RWPE1 (cell line): ENCODE measurements at regions not wholly inside any gene's neighbourhood (a gene's known extent, or its start where the extent isn't known, plus 50 kb on each side); places are given as distances from the start of the nearest gene placed in this dataset.

Experiments
- CTCF ChIA-PET: fragments of 350-600 bp; sonication (Branson Sonifier 250); formaldehyde crosslinking; extraction: SDS; loops from one replicate; lab custom pipeline; 2021; lab: Yijun Ruan, JAX
- POLR2A ChIA-PET: fragments of 400-600 bp; formaldehyde crosslinking; extraction: SDS; loops from one replicate; lab custom pipeline; 2020; ENCODE audit warnings: antibody characterized with exemption; ENCODE audit not compliant: low non-redundant PET; lab: Yijun Ruan, JAX
- DNase-seq: peaks from one replicate; pipeline ENCODE4 v3.0.0; 2012; ENCODE audit warnings: low spot score
- H3K27ac ChIP-seq: fragments of 450-650 bp; 2 replicates; pipeline ENCODE4 v1.5.1; 2017
- TF ChIP-seq, protein P1 (sequence below): fragments of 450-650 bp; conservative IDR thresholded peaks from 2 replicates; pipeline ENCODE4 v1.5.1; 2017; ENCODE audit warnings: low read depth, mild to moderate bottlenecking

DNA sequence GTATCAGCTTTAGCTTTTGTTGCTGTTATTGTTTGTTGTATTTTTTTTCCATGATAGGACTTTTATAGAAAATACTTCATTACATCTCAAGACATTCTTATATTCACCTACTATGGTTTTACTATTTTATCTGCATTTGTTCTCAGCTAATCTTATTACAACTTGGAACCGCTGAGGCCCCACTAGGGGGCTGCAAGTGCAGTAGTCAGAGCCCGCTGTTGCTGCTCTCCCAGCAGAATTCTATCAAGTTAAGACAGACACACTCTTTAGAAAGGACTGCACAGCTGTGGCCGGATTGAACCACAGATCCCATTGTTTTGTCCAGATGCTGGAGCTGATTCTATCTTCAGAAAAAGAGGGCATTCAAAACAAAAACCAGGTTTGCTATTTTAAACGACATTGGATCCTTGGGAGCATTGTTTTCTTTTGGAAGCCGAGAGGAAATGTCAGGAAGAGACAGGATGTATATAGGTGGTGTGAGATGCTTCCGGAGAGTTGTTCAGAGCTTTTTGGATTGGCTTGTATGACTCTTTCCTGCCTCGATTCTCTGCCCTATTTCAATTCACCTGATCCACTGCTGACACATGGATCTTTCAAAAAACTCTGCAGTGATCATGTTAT, 105.7 kb upstream of the GAREM1 start:
- H3K27ac ChIP-seq: no peak overlapping the region
- POLR2A ChIA-PET: no interaction called here
- TF ChIP-seq, protein P1, sequence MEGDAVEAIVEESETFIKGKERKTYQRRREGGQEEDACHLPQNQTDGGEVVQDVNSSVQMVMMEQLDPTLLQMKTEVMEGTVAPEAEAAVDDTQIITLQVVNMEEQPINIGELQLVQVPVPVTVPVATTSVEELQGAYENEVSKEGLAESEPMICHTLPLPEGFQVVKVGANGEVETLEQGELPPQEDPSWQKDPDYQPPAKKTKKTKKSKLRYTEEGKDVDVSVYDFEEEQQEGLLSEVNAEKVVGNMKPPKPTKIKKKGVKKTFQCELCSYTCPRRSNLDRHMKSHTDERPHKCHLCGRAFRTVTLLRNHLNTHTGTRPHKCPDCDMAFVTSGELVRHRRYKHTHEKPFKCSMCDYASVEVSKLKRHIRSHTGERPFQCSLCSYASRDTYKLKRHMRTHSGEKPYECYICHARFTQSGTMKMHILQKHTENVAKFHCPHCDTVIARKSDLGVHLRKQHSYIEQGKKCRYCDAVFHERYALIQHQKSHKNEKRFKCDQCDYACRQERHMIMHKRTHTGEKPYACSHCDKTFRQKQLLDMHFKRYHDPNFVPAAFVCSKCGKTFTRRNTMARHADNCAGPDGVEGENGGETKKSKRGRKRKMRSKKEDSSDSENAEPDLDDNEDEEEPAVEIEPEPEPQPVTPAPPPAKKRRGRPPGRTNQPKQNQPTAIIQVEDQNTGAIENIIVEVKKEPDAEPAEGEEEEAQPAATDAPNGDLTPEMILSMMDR: no peak
- no peak for DNase-seq
- CTCF ChIA-PET: interaction anchor here (0.7 kb wide), 1 partner anchor 470 kb away, joined by 3 read pairs; no protein-coding TSS in a partner anchor

DNA sequence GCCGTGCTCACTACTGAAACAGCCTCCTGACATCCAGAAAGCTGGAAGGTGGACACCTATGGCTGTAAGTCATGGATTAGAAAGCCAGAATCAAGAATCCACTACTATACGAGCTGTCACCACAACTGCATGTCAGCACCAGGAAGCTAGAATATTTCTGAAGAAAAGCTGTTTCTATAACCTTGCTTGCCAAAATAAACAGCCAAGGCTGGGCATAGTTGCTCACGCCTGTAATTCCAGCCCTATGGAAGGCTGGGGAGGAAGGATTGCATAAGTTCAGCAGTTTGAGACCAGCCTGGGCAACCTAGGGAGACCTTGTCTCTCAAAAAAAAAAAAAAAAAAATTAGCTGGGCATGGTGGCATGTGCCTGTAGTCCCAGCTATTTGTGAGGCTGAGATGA, 96.3 kb upstream of the GAREM1 start:
- ChIA-PET POLR2A (no interaction called here), CTCF (interaction anchor here (0.5 kb wide), 1 partner anchor 96 kb away, joined by 4 read pairs; the partner anchor contains the start of gene GAREM1)
- no peak overlapping the region for H3K27ac ChIP-seq
- DNase-seq: no peak
- TF ChIP-seq, protein P1: no peak

DNA sequence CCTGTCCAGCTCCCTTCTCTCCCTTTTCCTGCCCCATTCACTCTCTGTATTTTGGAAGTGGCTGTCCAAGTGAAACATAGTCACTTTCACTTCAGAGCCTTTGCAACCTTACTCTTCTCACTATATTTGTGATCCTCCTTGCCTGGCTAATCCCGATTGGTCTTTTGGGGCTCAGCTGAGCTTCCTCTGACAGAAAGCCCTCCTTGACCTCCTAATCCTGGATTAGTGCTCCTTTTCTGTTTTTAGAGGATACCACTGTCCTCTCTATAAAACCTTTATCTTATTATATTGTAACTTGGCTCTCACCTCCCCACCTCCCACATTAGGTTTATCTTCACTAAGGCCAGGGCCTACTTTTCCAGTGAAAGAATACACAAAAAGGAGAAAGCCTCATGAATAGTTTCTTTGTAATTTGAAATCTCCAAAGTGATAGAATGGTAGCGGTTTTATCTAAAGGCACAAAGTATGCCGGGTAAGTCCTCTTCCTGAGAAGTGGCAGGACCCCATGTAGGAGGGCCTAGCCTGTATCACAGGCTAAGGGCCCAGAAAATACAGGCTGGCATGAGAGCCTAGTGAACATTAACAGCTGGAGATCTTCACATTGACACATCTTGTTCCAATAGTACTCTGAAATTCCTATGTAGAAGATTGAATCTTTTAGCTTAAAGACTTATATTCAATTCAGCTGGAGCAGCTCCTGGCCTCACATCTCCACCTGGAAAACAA, 83.1 kb upstream of the GAREM1 start:
- H3K27ac ChIP-seq: no peak overlapping the region
- TF ChIP-seq, protein P1: no peak
- POLR2A ChIA-PET: no interaction called here
- no peak for DNase-seq
- CTCF ChIA-PET: interaction anchor here (1.2 kb wide), 1 partner anchor 396 kb away, joined by 4 read pairs; no protein-coding TSS in a partner anchor

DNA sequence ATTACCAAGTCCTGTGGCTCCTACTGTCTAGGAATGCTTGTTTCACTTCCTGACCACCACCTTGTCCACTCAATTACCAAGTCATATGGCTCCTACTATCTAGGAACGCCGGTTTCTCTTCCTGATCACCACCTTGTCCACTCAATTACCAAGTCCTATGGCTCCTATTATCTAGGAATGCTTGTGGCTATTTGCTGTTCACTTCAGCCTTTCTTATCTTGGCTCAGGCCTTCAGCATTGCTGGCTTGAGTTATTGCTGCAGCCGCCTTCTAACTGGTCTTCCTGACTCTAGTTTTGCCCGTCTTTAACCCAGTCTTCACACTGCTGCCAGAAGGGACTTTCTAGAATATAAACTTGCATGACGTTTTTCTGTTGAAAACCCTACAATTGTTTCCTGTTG, 82.5 kb upstream of the GAREM1 start:
- TF ChIP-seq, protein P1: no peak
- POLR2A ChIA-PET: no interaction called here
- no peak for DNase-seq
- CTCF ChIA-PET: interaction anchor here (0.7 kb wide), 1 partner anchor 82 kb away, joined by 3 read pairs; the partner anchor contains the start of gene GAREM1
- no peak overlapping the region for H3K27ac ChIP-seq

DNA sequence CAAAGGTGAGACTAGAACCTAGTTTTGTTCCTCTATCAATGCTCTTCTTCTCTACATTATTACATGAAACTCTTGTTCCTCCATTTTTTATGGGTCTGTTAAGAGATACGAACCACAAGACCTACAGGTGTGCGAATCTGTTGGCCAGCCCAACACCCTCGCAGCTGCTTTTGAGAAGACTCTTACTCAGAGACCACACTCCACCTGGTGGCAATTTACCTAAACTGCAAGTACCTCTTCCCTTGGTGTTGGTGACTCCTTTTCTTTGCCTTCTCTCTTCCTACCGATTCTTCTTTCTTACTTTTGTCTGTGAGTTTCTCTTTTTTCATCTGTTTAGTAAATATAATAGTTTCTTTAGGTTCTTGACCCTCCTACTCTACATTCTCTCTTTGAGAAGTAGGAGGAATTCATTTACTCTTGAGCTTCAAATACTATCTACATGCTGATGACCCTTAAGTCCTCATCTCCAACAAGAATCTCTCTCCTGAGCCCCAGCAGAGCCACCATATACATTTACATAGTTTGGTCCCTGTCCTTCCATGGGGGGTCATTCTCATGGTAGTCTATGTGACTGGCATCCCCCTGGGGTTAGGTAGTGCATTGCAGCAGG, 81.8 kb upstream of the GAREM1 start:
- POLR2A ChIA-PET: no interaction called here
- TF ChIP-seq, protein P1: peak; percentile 63

DNA sequence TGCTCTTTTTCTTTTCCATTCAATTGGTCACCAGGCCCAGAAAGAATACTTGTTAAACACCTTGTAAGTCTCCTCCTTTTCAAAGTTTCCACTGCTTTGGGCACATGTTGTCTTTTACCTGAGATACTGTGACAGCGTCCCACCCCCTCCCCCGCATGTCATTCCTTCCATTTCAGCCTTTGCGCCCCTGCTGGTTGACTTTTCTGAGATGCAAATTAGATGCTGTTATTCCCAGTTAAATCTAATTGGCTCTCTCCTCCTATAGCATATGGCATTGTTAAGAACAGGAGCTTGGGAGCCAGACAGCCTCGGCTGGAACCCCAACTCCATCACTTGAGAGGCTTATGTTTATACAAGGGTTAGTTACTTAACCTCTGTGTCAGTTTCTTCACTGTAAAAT, 80.3 kb upstream of the GAREM1 start:
- POLR2A ChIA-PET: no interaction called here

More for the DNA sequence above, 81.8 kb upstream of the GAREM1 start:
- DNase-seq: peak; percentile 41
- H3K27ac ChIP-seq: no peak overlapping the region
- CTCF ChIA-PET: interaction anchor here (0.7 to 1.0 kb wide), 5 partner anchors 10 to 395 kb away, joined by 3 to 5 read pairs (median 3); partner anchors contain the start of gene GAREM1

More for the DNA sequence above, 80.3 kb upstream of the GAREM1 start:
- no peak for DNase-seq
- CTCF ChIA-PET: no interaction called here
- H3K27ac ChIP-seq: no peak overlapping the region
- TF ChIP-seq, protein P1: no peak
